Hematopoietic multipotent progenitor cell treated with erythropoietin and hydrocortisone succinate and interleukin-3 and kit ligand, for 8 days (in vitro differentiated cells): ENCODE measurements at regions not wholly inside any gene's neighbourhood (a gene's known extent, or its start where the extent isn't known, plus 50 kb on each side); places are given as distances from the start of the nearest gene placed in this dataset.
"Not testable (repeated sequence)": the region's sequence is repeated elsewhere in the genome, so short reads cannot be mapped to it uniquely, and the experiment has no call there.

Experiments
- DNase-seq: peaks from one replicate; pipeline ENCODE4 v3.0.0-alpha.2; 2015

GRCh38 chrX:46298821-46299220 lies 246.4 kb downstream of the ZNF674 start:
- DNase-seq: no peak

GRCh38 chrX:46295963-46296362 lies 249.3 kb downstream of the ZNF674 start:
- peak; percentile 1 for DNase-seq

GRCh38 chrX:46294234-46294633 lies 251.0 kb downstream of the ZNF674 start:
- no peak for DNase-seq

GRCh38 chrX:46279925-46280313 lies 265.3 kb downstream of the ZNF674 start:
- peak; percentile 5 for DNase-seq

- peak; percentile 9 for DNase-seq
Measured at GRCh38 chrX:46279214-46279924, 265.9 kb downstream of the ZNF674 start.

GRCh38 chrX:46278572-46278971 lies 266.6 kb downstream of the ZNF674 start:
- no peak for DNase-seq

GRCh38 chrX:46268412-46268811 lies 276.8 kb downstream of the ZNF674 start:
- peak; percentile 84 for DNase-seq

- no peak for DNase-seq
Measured at GRCh38 chrX:46263494-46263893, 281.7 kb downstream of the ZNF674 start.

- DNase-seq: peak; percentile 4
Measured at GRCh38 chrX:46262304-46262703, 282.9 kb downstream of the ZNF674 start.

- no peak for DNase-seq
Measured at GRCh38 chrX:46260499-46260898, 284.7 kb downstream of the ZNF674 start.

GRCh38 chrX:46258356-46258755 lies 286.9 kb downstream of the ZNF674 start:
- DNase-seq: no peak

GRCh38 chrX:46257451-46257879 lies 287.8 kb downstream of the ZNF674 start:
- DNase-seq: no peak

- DNase-seq: no peak
Measured at GRCh38 chrX:46256875-46257274, 288.3 kb downstream of the ZNF674 start.

- no peak for DNase-seq
Measured at GRCh38 chrX:46255046-46255445, 290.2 kb downstream of the ZNF674 start.

GRCh38 chrX:46254641-46255040 lies 290.6 kb downstream of the ZNF674 start:
- DNase-seq: no peak

- DNase-seq: no peak
Measured at GRCh38 chrX:46251755-46252154, 293.5 kb downstream of the ZNF674 start.

GRCh38 chrX:46250151-46250550 lies 295.1 kb downstream of the ZNF674 start:
- DNase-seq: no peak

- DNase-seq: no peak
Measured at GRCh38 chrX:46247456-46247855, 297.8 kb downstream of the ZNF674 start.

GRCh38 chrX:46244451-46244850 lies 300.8 kb downstream of the ZNF674 start:
- no peak for DNase-seq

GRCh38 chrX:46236411-46236810 lies 308.8 kb downstream of the ZNF674 start:
- no peak for DNase-seq

GRCh38 chrX:46235778-46236177 lies 309.4 kb downstream of the ZNF674 start:
- DNase-seq: no peak

GRCh38 chrX:46234775-46235174 lies 310.4 kb downstream of the ZNF674 start:
- no peak for DNase-seq

- no peak for DNase-seq
Measured at GRCh38 chrX:46228389-46228788, 316.8 kb downstream of the ZNF674 start.

- no peak for DNase-seq
Measured at GRCh38 chrX:46226422-46226821, 318.8 kb downstream of the ZNF674 start.

- DNase-seq: not testable (repeated sequence)
Measured at GRCh38 chrX:46223499-46223898, 321.7 kb downstream of the ZNF674 start.
